ENCODE measurements at regions not wholly inside any gene's neighbourhood (a gene's known extent, or its start where the extent isn't known, plus 50 kb on each side); places are given as distances from the start of the nearest gene placed in this dataset.

- TF ChIP-seq CTCF (IDR thresholded peaks at IDR 0.05; ENCODE audit: low read depth, low read length), result no peak
- DNase-seq (ENCODE audit: extremely low read depth, low read depth), result no peak
Measured at GRCh38 chr2:176612036-176612435, 342.8 kb downstream of the MTX2 start.

- no peak for DNase-seq (ENCODE audit: extremely low read depth, low read depth)
- no peak for TF ChIP-seq CTCF (IDR thresholded peaks at IDR 0.05; ENCODE audit: low read depth, low read length)
Measured at GRCh38 chr2:176612736-176613135, 343.5 kb downstream of the MTX2 start.

GRCh38 chr2:176613323-176613987 lies 344.2 kb downstream of the MTX2 start:
- TF ChIP-seq CTCF (IDR thresholded peaks at IDR 0.05; ENCODE audit: low read depth, low read length), result no peak
- DNase-seq (ENCODE audit: extremely low read depth, low read depth), result no peak

- DNase-seq (ENCODE audit: extremely low read depth, low read depth), result no peak
- no peak for TF ChIP-seq CTCF (IDR thresholded peaks at IDR 0.05; ENCODE audit: low read depth, low read length)
Measured at GRCh38 chr2:176614049-176614448, 344.8 kb downstream of the MTX2 start.

GRCh38 chr2:176614930-176615329 lies 345.7 kb downstream of the MTX2 start:
- DNase-seq (ENCODE audit: extremely low read depth, low read depth), result no peak
- TF ChIP-seq CTCF (IDR thresholded peaks at IDR 0.05; ENCODE audit: low read depth, low read length), result no peak

- no peak for TF ChIP-seq CTCF (IDR thresholded peaks at IDR 0.05; ENCODE audit: low read depth, low read length)
- DNase-seq (ENCODE audit: extremely low read depth, low read depth), result no peak
Measured at GRCh38 chr2:176619504-176619903, 350.3 kb downstream of the MTX2 start.

- TF ChIP-seq CTCF (IDR thresholded peaks at IDR 0.05; ENCODE audit: low read depth, low read length), result no peak
- no peak for DNase-seq (ENCODE audit: extremely low read depth, low read depth)
Measured at GRCh38 chr2:176621350-176621749, 352.1 kb downstream of the MTX2 start.
